HG02884 (cell line): ENCODE measurements at regions not wholly inside any gene's neighbourhood (a gene's known extent, or its start where the extent isn't known, plus 50 kb on each side); places are given as distances from the start of the nearest gene placed in this dataset.

Experiments
- ATAC-seq: cut with Tn5 transposase; IDR thresholded peaks from one replicate; pipeline ENCODE4 v1.9.1; 2021; ENCODE audit warnings: mild to moderate bottlenecking, moderate library complexity; ENCODE audit not compliant: unreplicated experiment

DNA sequence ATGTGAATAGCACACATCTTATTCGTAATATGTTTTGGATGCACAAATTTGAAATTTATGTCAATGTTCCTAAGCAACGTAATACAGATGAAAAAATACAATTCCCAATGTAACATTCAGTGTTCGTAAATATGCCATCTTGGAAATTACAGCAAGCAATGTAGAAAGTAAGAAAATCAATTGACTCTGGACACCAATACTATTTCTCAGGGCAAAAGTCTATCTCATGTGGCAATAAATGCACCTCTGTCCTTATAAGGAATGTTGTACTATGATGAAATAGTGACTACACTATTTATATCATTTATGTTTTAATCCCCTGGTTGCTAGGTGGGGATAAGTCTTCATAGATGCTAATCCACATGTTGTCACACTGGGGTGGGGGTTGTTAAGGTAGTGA lies 251.2 kb downstream of the GXYLT1 start:
- no peak for ATAC-seq

DNA sequence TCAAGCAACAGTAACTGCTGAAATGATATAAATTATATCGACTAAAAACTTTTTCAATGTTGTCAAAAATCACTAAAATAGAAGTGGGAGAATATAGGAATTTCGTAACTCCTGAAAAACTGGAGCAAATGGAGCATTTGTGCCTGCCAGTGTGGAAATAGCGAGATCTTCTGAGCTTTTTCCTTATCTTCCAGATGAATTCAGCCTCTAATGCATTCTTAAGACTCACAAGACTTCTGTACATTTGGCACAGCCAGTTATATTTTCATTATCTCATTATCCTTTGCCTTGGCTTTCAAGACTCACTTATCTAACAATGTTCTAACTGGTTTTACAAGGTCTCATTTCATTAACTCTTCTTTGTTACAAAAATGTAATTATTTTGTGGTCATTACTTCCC lies 252.4 kb downstream of the GXYLT1 start:
- no peak for ATAC-seq

DNA sequence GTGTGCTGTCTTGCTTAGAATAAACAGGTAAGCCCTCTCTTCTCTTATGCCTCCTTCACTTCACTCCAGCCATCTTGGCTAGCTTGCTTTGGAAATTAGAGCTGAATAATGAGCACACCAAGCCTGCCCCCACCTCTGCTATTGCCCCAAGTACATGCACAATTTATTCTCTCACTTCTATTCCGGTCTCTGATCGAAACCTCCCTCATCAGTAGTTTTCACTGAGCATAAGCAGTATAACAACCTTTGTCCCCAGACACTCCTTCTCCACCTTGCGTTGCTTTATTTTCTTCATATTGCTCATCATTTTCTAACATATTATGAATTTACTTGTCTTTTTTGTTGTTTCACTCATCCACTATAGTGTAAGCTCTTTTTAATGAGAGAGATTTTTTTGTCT lies 253.4 kb downstream of the GXYLT1 start:
- no peak for ATAC-seq

DNA sequence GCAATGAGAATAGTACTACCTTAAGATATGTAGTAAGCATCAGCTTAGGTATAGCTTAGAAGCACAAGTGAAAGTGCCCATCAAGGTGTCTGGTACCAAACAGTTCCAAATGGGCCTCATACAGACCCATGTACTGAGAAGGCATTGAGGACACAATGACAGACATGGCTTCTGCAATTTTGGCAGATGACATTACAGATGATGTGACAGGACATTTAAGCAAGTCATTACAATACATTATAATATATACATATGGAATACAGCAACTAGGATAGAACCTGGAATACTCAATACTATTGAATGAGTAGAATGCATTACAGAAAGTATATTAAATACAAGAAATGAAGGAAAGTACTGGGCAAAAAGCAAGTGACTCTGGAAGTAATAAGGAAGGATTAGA lies 256.4 kb downstream of the GXYLT1 start:
- ATAC-seq, result no peak

DNA sequence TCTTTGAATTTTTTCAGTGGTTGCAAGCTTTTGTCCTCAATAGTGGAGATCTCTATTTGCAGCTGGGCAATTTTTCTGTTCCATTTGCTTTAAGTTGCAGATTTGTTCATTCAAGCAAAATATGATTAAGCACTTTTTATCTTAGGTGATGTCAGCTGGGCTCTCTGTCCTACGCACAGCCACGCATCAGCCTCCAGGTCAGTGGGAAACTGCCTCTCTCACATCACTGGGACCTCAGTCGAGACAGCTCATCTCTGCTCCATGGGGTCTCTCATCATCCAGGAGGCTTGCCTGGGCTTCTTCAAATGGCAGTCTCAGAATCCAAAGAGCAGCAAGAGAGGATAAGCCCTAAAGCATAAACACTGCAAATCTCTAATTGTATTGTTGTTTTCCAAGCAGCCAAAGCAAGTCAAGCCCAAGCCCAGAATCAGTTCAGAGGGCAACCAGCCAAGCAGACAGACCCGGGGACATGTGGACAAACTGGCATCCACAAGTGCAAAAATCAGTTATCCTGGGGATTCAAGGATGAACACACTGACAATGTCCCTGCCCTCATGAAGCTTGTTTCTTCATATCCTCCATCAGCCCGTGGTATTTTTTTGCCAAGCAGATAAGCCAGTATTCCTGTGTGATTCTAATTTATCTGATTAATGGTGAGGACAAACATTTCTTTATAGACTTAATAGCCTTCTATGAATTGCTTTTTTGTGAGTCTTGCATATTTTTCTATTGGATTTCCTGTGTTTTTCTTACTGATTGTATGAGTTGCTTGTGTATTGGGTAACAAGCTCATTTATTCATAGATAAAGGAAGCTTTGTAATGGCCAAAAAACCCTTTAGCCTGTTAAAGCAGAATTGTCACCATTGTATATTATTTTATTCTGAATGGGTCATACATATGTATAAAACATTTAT lies 262.5 kb downstream of the GXYLT1 start:
- ATAC-seq, result no peak

DNA sequence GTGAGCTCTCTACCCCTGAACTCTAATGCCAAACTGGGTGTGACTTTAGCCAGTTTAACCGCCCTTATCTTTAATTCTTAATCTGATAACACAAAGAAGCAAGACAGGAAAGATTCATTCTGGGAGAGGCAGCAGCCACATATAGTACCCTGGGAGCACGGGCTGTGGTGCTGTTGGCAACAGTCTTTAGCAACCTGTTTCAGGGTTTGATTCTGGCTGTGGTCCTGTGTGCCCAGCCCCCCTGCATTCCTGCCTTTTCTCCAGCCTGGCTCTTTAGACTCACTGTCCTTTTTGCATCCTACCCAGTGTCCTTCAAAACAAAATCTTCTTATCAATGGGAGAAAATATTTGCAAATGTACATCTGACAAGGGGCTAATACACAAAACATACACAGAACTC lies 275.2 kb downstream of the GXYLT1 start:
- ATAC-seq, result no peak

DNA sequence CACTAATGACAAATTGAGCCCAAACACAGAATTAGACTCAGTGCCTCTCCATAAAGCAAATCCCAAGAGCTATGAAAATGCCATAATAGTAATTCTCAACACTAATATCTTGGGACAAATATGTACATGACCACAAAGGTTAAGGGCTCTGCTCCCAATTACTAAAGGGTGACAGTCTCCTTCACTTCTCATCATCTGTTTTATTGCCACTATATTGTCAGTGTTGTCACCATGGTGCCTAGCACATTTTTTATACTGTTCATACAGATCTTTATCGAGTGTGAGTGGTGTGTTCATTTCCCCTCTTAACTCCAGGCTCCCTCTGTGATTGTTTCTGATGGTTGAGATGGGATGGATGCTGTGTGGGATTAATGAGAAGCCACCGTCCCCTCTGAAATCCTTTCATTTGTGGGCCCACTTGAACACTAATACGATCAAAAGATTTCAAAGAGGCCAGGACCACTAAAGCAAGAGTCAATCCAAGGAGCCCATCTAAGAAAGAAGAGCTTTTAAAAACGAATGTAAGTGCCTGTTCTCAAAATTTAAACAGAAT lies 277.7 kb downstream of the GXYLT1 start:
- no peak for ATAC-seq

DNA sequence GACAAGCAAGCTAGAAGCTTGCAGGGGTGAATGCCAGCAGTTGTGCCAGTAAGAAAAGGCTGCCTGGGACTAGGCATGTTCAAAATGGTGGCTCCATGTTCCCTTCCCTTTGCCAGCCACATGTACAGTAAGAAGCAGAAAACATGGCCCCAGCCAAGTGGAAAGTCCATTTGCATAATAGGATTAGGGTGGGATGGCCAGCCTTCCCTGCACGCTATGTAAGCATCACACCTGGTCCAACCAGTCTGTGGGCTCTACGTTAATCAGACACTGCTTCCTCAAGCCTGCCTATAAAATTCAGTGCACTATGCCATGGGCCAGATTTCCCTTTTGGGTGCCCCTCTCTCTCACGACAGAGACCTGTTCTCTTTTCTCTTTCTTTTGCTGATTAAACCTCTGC lies 288.4 kb downstream of the GXYLT1 start:
- ATAC-seq, result no peak

DNA sequence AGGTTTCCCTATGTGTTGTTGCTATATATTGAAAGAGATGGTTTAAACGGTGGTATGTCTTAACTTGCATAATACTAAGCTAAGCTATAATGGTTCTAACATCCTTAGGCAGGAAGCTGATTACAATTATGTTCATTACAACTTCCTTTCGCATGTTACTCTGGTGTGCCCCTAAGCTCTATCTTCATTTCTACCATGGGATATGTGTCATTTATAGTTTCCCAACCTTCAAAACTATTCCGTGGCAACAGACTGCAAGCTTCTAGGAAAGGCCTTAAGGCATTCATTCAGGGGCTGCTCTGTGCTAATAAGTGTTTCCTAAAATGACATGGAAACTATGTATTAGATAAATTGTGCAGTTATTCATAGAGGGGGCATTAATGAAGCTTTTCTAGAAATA lies 294.6 kb downstream of the GXYLT1 start:
- no peak for ATAC-seq

DNA sequence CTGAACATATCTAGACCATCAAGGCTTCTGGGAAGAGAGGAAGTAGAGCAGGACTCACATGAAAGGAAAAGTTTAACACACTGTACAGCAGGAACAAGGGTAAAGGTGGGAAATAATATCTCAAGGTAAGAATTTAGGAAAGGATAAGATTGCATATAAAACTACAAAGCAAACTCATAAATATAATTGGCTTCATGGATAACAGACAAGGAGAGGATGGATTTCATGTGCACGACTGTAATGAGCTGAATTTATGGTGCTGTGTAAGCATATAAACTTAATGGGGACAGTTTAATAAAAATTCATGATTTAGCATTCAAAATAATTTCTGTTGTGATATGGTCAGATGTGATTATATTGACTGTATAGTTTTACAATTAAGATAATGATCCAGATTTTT lies 298.0 kb downstream of the GXYLT1 start:
- ATAC-seq, result no peak

DNA sequence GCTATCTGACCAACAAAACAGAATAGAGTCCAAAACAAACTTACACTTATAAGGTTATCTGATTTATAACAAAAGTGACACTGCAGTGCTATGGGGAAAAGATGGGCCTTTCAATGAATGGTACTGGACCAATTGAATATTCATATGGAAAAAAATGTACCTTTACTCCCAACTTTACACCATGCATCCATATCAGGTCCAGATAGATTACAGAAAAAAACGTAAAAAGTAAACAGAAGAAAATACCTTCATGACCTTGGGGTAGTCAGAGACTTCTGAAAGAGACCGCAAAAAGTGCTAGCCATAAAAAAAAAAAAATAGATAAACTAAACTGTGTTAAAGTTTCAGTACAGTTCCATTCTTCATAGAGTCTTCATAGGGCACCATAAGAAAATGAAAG lies 308.3 kb downstream of the GXYLT1 start:
- no peak for ATAC-seq

DNA sequence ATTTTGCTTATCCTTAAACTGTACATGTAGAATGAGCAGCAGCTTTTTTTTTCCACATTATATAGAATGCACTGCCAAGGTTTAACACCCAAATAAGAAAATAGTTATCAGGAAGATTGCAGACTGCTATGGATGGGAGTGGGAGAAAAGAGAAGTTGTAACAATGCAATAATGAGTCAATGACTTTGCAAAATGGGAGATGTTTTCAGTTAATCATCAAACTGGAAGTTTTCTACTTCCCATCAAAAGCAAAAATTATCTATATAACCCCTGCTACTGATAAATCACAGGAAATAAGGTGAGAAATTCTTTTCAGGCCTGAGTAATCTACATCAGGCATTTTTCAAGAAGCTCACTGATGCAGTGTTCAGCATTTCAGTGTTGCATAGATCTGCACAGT lies 309.1 kb downstream of the GXYLT1 start:
- no peak for ATAC-seq

DNA sequence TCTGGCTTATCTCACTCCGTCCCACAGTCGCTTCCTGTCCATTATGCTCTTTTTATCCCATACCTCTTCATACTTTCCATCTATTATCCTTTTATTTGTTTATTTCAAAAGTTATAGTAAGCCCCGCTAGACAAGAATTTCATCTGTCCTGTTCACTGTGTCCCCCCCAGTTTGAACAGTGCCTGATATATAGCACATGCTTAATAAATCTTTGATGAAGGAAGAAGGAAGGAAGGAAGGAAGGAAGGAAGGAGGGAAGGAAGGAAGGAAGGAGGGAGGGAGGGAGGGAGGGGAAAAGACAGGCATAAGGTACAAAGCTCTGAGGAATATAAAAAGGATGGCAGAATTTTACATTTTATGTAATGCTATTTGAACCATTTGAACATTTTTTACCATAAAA lies 324.7 kb downstream of the GXYLT1 start:
- ATAC-seq, result no peak

DNA sequence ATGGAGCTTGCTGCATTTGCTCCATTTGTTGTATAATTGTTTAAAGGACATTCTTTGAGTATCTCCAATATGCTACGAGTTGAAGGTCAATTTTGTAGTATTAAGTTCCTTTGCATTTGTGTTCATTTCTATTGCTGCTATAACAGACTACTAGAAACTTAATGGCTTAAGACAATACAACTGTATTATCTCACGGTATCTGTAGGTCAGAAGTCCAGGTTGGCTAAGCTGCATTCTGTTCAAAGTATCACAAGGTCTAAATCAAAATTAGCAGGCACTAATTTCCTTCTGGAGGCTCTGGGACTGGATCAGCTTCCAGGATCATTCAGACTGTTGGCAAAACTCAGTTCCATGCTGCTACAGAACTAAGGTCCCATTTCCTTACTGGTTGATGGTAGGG lies 340.6 kb downstream of the GXYLT1 start:
- ATAC-seq, result no peak

DNA sequence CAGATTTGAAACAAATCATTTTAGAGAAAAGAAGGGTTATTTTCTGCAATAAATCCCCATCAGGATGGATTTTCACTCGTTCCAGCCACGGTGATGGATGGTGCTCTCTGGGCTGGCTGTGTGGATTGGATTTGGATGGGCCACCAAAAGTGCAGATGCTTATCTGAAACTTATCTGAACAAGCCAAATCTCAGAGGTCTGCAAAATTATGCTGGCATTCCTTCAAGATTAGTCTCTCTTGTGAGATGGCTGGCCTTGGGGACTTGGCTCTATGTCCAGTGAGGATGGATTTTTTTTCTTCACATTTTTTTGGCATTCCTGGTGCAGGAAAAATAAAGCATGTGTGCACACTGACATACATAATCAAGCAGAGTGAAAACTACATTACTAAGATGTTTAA lies 341.9 kb downstream of the GXYLT1 start:
- ATAC-seq, result no peak

DNA sequence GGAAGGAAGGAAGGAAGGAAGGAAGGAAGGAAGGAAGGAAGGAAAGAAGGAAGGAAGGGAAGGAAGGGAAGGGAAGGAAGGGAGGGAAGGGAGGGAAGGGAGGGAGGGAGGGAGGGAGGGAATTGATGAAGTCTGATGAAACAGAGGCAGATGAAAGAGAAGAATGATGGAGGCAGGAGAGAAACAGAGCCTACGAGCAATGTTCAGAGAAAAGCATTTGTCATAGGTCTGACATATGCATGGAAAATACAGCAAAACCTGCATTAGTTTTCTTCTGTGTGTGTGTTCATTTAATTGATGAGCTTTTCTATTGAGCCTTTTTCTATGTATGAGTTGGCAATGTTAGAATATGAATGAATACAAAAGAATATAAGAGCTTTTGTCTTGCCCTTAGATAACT lies 343.4 kb downstream of the GXYLT1 start:
- no peak for ATAC-seq

DNA sequence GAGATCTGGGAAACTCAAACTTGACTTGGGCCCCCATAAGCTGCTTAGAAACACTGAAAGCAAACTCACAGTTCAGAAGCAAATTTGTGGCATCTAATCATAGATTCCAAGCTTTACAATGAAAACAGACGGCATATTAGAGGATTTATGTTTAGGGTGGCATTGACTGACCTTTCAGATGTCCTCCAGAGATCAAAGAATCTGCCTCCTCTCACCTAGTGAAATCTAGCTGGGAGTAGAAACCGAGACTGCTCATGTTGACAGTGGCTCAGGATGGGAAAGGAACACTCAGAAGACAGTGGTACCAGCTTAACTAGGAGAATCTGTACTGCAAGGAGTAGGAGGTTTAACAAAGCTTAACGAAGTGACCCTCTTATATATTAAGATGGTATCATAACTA lies 345.0 kb downstream of the GXYLT1 start:
- no peak for ATAC-seq

DNA sequence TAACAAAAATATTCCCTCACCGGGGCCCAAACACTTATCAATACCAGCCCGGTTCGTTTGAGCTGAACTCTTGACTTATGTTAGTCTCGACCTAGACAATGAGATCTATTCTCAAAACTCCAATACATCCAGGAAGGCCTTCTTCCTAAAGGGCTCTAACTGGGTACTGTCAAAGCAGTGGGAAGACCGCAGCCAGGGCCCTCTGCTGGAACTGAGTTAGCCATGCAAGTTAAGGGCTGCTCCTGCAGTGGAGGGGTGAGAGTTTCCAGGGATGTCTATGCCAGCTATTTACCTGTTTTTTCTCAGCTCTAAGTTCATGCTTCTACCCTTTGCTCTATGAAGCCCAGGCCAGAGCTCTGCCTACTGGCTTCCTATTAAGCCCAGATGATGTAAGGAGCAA lies 348.8 kb downstream of the GXYLT1 start:
- ATAC-seq, result no peak

DNA sequence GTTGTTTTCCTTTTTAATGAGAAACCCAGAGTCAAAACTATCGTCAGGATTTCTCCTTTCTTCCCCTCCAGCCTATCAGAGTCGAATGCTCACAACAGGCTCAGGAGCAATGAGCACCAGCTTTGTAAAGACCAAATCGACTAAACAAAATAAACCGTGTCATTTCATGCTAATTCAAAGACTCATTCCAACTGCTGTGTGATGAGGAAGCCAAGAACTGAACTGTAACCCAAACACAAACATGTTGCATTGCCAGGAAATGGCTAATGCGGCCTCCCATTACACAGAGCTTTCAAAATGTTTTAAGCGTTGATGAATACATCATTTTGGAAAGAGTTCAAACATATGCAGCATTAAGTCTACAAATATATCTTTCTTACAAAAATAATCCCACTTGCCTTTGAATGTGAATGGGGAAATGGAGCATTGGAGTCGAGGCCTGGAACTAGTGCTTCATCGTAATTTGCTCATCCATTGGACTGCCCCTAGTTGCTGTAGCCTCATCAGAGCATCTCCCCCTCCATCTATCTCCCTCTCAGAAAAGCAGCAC lies 349.5 kb downstream of the GXYLT1 start:
- no peak for ATAC-seq

DNA sequence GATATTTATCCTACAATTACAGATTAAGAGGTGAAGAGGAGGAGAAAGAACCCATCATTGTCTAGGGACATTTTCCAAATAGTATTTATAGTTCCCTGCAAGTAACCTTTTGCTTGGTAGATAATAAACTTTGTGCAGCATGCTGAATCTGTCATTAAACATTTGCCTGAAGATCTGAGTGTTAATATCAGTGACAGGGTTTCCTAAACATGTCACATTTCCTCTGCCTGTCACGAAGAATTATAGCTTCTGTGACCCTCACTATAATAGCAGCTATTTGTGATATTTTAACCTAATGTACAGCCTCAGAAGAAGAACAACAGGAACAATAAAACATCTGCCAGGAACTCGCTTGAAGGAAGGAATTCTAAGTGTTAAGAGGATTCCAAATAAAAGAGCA lies 350.3 kb downstream of the GXYLT1 start:
- no peak for ATAC-seq

DNA sequence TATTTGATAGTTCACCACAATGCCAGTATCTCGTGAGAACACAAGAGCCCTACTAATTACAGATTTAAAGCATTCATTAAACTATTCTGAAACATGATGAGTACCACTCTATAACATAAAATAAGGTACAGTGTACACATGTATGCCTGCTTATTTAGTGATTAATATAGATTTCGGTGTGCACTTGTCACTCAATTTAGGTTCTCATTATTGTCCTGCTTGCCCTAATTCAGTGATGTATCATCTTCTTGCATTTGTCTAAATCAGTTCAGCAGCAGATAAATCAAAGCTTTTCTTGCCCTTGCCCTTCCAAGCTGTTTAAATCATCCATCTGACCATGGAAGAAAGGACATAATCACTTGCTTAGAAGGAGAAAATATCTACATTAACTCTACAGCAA lies 359.7 kb downstream of the GXYLT1 start:
- ATAC-seq, result no peak

DNA sequence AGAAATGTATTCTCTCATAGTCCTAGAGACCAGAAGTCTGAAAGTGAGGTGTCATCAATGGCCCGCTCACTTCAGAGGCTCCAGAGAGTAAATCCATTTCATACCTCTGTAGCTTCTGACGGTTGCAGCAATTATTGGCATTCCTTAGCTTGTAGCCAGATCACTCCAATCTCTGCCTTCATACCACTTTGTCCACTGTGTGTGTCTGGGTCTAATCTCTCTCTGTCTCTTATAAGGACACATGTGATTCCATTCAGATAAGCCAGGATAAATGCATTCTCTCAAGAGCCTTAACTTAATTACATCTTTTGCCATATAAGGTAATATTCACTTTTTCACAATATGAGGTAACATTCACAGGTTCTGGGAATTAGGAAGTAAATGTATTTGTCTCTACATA lies 365.7 kb downstream of the GXYLT1 start:
- ATAC-seq, result no peak
